Right hindlimb (tissue), 1 donor: ENCODE measurements at regions not wholly inside any gene's neighbourhood (a gene's known extent, or its start where the extent isn't known, plus 50 kb on each side); places are given as distances from the start of the nearest gene placed in this dataset.

ENCODE experiments used
- DNase-seq: peaks from one replicate; pipeline ENCODE4 v3.0.0-alpha.2; 2018

DNA sequence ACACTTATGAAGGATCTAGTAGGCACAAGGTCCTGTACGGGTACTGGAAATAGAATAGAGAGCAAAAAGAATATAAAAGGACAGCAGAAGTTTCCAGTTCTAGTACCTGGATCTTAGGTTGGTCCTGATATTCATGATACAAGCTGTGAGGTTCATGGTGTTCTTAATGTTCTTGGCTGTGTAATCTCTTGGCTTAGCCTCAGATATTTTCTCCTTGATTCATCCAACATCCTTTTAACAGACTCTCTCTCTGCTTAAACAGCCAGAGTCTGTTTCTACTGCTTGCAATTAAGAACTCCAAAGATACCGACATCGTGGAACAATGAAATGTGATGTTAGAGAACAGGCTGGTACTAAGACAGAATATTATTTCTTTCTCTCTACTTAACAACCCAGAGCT, 49.9 kb downstream of the CNTN3 start:
- no peak for DNase-seq

GRCh38 chr3:74562558-74563269, 51.7 kb downstream of the CNTN3 start:
- DNase-seq, result peak; percentile 48

GRCh38 chr3:74561881-74562280, 52.6 kb downstream of the CNTN3 start:
- no peak for DNase-seq

DNA sequence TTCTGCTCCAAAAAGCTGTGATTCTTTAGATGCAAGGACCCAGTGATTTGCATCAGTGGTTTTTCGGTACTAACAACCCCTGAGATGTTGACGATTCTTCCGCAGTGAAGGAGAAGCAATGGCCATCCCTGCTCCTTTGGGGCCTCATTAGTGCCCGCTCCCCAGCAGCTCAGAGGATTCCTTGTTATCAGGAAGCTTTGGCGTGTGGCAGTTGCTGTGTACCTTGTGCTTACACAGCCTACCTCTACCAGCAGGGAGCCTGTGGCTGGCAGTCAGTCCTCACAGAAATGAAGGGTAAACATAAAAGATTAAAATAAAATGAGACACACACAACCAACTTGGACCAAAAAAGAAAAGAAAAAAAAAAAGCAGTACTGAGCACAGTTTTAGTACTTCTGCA, 55.2 kb downstream of the CNTN3 start:
- no peak for DNase-seq

- DNase-seq, result no peak
Measured at GRCh38 chr3:74550686-74551085, 63.8 kb downstream of the CNTN3 start.

GRCh38 chr3:74546426-74546825, 68.0 kb downstream of the CNTN3 start:
- no peak for DNase-seq

DNA sequence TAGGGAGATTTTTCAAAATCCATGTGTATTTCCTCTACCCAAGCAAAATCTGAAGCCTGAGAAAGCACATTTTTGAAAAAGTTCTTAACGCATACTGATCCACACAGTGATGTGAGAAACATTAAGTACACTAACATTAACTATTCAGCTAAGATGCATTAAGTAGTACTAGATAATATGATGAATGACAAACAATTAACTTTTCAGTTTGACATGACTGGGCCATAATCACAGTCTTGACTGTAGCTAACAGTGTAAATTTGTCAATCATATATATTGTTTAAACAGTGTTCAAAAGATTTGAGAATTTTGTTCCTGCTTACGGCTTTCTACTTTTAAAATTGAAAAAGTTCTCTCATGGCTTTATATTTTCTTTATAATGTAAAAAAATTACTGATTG, 72.0 kb downstream of the CNTN3 start:
- no peak for DNase-seq

DNA sequence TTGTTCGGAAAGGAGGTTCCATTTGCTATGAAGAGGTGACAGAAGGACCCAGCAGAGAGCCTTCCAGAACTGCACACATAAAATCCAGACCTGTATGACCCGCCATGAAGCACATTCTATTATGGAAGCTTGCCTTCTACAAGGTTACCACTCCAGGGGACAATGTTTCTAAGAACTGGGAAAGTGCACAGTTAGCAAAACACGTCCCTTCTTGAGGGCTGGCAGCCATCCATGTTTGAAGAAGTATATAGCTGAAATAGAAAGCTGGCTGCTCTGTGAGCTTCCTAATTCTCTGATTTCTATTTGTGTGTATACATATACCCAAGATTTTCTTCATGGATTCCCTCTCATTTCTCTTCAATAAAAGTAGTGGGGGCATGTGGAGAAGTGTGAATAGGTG, 74.6 kb downstream of the CNTN3 start:
- peak; percentile 30 for DNase-seq

DNA sequence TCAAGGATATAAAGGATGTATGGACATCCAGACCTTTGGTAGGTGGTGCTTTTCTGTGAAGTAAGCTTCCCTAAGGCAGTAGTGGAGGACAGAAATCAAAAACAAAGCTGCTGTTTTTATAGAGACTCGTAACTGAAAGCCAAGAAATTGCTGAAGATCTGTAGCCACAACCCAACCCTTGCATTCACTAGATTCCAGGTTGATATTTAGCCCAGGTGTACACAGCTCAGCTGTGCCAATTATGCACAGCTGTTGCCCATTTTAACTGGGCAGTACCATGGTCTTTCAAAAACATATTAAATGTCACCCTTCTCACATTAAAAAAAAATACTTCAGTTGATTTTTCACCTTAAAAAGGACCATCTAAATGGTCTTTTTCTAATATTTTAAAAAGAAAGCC, 75.8 kb downstream of the CNTN3 start:
- no peak for DNase-seq

GRCh38 chr3:74537857-74538256, 76.6 kb downstream of the CNTN3 start:
- DNase-seq, result no peak

- DNase-seq, result peak; percentile 65
Measured at GRCh38 chr3:74537164-74537563, 77.3 kb downstream of the CNTN3 start.

DNA sequence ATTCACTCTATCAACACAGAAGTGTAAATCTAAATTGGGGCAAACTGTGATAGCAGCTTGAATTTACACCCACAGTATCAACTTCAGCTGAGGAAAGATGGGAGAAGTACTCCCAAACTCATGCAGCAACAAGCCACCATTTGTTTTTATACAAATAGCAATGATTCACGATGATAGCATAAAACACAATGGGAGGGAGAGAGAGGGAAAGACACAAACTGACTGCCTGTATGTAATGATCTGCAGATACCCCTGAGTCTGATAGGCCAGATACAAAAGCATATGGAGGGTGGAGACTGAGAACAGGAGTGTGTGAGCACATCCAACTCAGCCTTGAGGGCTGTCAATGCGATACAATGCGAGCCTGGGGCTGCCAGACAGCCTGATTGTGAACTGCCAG, 79.2 kb downstream of the CNTN3 start:
- DNase-seq, result no peak

DNA sequence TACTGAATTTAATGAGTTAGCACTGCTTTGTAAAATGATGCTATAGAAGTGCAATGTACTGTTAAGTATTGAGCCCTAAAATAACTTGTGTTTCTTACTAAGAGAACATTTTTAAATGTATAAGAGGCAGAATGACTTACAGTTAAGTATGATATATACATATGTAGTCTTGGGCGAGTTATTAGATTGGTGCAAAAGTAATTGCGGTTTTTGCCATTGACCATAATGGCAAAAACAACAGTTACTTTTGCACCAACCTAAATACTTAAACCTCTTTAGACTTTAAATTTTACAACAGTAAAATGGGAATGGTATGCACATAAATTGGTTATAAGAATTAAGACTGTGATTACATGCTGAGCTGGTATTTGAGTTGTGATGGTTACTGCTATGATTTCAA, 79.8 kb downstream of the CNTN3 start:
- DNase-seq, result no peak

- no peak for DNase-seq
Measured at GRCh38 chr3:74532446-74532845, 82.0 kb downstream of the CNTN3 start.

DNA sequence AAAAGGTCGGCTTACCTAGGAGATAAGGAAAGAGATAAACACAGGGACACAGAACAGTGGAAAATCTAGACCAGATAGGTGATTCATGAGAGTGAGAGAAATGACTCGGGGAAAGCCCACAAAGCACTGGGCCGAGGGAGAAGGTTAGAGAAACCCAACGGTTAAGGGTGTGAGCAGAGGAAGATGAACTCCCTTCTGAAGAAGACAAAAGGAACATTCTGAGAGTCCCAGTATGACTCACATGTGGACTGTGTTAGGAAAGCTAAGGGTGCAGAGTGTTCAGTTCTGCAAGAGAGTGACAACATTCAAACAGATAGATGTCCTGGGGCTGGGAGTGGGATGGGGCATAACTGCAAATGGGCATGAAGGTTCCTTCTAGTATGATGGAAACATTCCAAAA, 83.0 kb downstream of the CNTN3 start:
- no peak for DNase-seq

DNA sequence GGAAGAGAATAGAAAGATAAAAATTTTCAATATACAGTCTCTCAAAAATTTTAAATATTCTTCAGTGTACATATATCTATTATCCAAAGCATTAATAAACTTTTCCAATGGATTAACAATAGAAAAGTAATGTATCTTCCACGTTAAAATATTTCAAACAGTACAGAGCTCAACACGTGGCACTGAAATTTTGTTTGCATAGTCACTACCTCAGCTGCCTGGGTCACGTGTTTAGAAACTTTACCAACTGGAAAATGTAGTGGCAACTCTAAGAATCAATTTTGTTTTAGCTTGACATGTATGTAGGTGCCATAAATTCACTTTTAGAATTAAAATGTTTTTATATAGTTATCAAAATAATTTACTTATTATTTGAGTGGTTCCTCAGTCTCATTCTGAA, 85.3 kb downstream of the CNTN3 start:
- no peak for DNase-seq

- DNase-seq, result no peak
Measured at GRCh38 chr3:74527566-74527965, 86.9 kb downstream of the CNTN3 start.

- no peak for DNase-seq
Measured at GRCh38 chr3:74523811-74524210, 90.6 kb downstream of the CNTN3 start.

- DNase-seq, result no peak
Measured at GRCh38 chr3:74520895-74521294, 93.6 kb downstream of the CNTN3 start.

GRCh38 chr3:74518610-74519009, 95.8 kb downstream of the CNTN3 start:
- DNase-seq, result no peak

GRCh38 chr3:74516019-74516418, 98.4 kb downstream of the CNTN3 start:
- no peak for DNase-seq

GRCh38 chr3:74515451-74515850, 99.0 kb downstream of the CNTN3 start:
- DNase-seq, result no peak

GRCh38 chr3:74511078-74511477, 103.4 kb downstream of the CNTN3 start:
- DNase-seq, result no peak

DNA sequence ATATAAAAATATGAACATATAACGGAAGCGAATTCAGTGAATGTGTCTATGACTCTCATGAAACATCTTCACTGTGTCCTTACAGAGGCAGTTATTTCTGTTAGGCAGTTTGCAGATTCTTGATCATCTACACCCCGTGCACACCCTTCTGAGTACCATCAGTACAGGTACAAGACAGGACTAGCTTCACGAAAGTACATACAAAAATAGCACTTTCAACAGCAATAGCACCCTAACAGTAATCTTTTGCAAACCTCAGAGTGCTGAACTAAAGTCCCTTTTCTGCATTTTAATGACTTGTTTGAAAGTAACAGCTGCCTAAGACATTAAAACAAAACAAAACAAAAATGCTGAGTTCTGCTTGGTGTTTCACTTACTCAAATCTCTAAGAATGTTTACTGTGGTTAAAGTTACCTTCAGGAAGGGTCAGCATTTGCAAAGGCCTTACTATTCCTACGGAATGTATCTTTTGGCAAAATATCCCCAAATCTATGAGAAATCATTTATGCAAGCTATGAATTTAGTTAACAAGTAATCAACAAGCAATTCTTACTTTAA, 104.1 kb downstream of the CNTN3 start:
- DNase-seq, result no peak

- DNase-seq, result no peak
Measured at GRCh38 chr3:74507691-74508090, 106.8 kb downstream of the CNTN3 start.
